B cell (primary cell): ENCODE measurements at regions not wholly inside any gene's neighbourhood (a gene's known extent, or its start where the extent isn't known, plus 50 kb on each side); places are given as distances from the start of the nearest gene placed in this dataset.

Experiments used
- CTCF ChIP-seq: fragments of 200-600 bp; IDR thresholded peaks from one replicate; pipeline ENCODE4 v1.8.0; 2022; ENCODE audit warnings: antibody characterized with exemption, mild to moderate bottlenecking
- EZH2 ChIP-seq: IDR thresholded peaks from 2 replicates; pipeline ENCODE4 v1.6.1; 2012; ENCODE audit warnings: borderline replicate concordance, low read depth, mild to moderate bottlenecking, moderate library complexity, low read length; ENCODE audit not compliant: insufficient read depth, poor library complexity, severe bottlenecking

GRCh38 chr11:116099541-116099940 is 595.3 kb upstream of the CADM1 start:
- no peak for TF ChIP-seq CTCF
- TF ChIP-seq EZH2, result no peak
